MM.1S (cell line): ENCODE measurements at regions not wholly inside any gene's neighbourhood (a gene's known extent, or its start where the extent isn't known, plus 50 kb on each side); places are given as distances from the start of the nearest gene placed in this dataset.

Experiments
- DNase-seq: peaks from one replicate; pipeline ENCODE4 v3.0.0-alpha.2; 2015
- H2AFZ ChIP-seq: fragments of 300-600 bp; sonication (generic); 2 replicates; pipeline ENCODE4 v1.6.0; 2016; ENCODE audit warnings: antibody characterized with exemption, low read length
- H3F3A ChIP-seq: fragments of 300-600 bp; sonication (generic); 2 replicates; pipeline ENCODE4 v1.6.1; 2016; ENCODE audit warnings: mild to moderate bottlenecking, antibody characterized with exemption, low read length, moderate library complexity, mixed read lengths; ENCODE audit not compliant: insufficient read depth
- H3K27ac ChIP-seq: fragments of 300-600 bp; sonication (generic); 2 replicates; pipeline ENCODE4 v1.5.1; 2016; ENCODE audit warnings: mild to moderate bottlenecking, low read length
- H3K27me3 ChIP-seq: fragments of 300-600 bp; sonication (generic); replicated peaks from 2 replicates; pipeline ENCODE4 v1.6.0; 2016; ENCODE audit warnings: low read length; ENCODE audit not compliant: insufficient read depth
- H3K36me3 ChIP-seq: fragments of 300-600 bp; sonication (generic); replicated peaks from 2 replicates; pipeline ENCODE4 v1.6.1; 2016; ENCODE audit warnings: mild to moderate bottlenecking, low read length, mixed read lengths; ENCODE audit not compliant: insufficient read depth
- H3K4me1 ChIP-seq: fragments of 300-600 bp; sonication (generic); 2 replicates; pipeline ENCODE4 v1.6.1; 2016; ENCODE audit warnings: low read length, mixed read lengths
- H3K4me2 ChIP-seq: fragments of 300-600 bp; sonication (generic); 2 replicates; pipeline ENCODE4 v1.6.0; 2016; ENCODE audit warnings: low read depth, low read length
- H3K4me3 ChIP-seq: fragments of 300-600 bp; sonication (generic); 2 replicates; pipeline ENCODE4 v1.5.1; 2016; ENCODE audit warnings: low read length, mixed read lengths
- H3K79me2 ChIP-seq: fragments of 300-600 bp; sonication (generic); 2 replicates; pipeline ENCODE4 v1.6.1; 2016; ENCODE audit warnings: mixed run types, low read length, mixed read lengths
- H3K9ac ChIP-seq: fragments of 300-600 bp; sonication (generic); 2 replicates; pipeline ENCODE4 v1.6.1; 2016; ENCODE audit warnings: low read length, mixed read lengths
- H3K9me2 ChIP-seq: fragments of 300-600 bp; sonication (generic); replicated peaks from 2 replicates; pipeline ENCODE4 v1.6.1; 2016; ENCODE audit warnings: mild to moderate bottlenecking, low read length, mixed read lengths; ENCODE audit not compliant: insufficient read depth
- H3K9me3 ChIP-seq: fragments of 300-600 bp; sonication (generic); replicated peaks from 2 replicates; pipeline ENCODE4 v1.6.1; 2016; ENCODE audit warnings: mild to moderate bottlenecking, low read length, mixed read lengths; ENCODE audit not compliant: insufficient read depth
- H4K20me1 ChIP-seq: fragments of 300-600 bp; sonication (generic); 2 replicates; pipeline ENCODE4 v1.6.1; 2016; ENCODE audit warnings: mild to moderate bottlenecking, low read length, moderate library complexity, mixed read lengths; ENCODE audit not compliant: insufficient read depth
- CTCF ChIP-seq: fragments of 300-600 bp; sonication (generic); IDR thresholded peaks from 2 replicates; pipeline ENCODE4 v1.5.1; 2016; ENCODE audit warnings: antibody characterized with exemption, low read length, mixed read lengths
- EZH2 ChIP-seq: fragments of 300-600 bp; sonication (generic); optimal IDR thresholded peaks from 2 replicates; pipeline ENCODE3; 2017; ENCODE audit warnings: low read depth, mild to moderate bottlenecking, antibody characterized with exemption, low read length, mixed read lengths
- EZH2phosphoT487 ChIP-seq: fragments of 300-600 bp; sonication (generic); IDR thresholded peaks from 2 replicates; pipeline ENCODE4 v1.6.1; 2018; ENCODE audit warnings: antibody characterized with exemption, low read length

- Histone ChIP-seq H4K20me1 (no peaks in the 10 kb centered on the region), H3K9me2 (no peaks in the 10 kb centered on the region), H3K4me3 (no peak overlapping the region), H2AFZ (no peak overlapping the region), H3K9ac (no peak overlapping the region), H3K4me2 (no peak overlapping the region), H3K27ac (no peak overlapping the region), H3F3A (no peaks in the 10 kb centered on the region), H3K79me2 (no peaks in the 10 kb centered on the region), H3K36me3 (no peaks in the 10 kb centered on the region), H3K27me3 (no peaks in the 10 kb centered on the region), H3K9me3 (no peaks in the 10 kb centered on the region), H3K4me1 (no peaks in the 10 kb centered on the region)
- DNase-seq = no peak
- TF ChIP-seq EZH2 = no peak
Observed at GRCh38 chr5:113686599-113686998, 173.1 kb downstream of the YTHDC2 start.

DNA sequence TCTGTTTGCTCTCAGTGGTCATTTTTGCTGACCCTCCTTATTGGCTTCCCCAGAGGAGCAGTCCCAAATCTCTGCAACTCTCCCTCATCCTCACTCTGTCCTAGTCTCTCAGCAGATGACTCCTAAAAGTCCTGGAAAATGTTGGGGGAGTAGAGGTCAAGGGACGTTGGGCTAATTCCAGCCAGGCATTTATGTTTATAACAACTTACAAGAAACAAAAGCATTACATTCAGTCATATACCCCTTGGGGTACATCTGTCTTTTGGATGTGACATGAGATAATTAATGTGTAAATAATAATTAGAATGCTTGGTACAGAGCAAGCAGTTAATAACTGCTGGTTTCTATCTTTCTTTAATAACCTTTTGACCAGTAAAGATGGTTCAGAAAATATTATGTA, 176.2 kb downstream of the YTHDC2 start:
- Histone ChIP-seq H3K4me2 (no peak overlapping the region), H3K27me3 (no peaks in the 10 kb centered on the region), H3K4me3 (no peak overlapping the region), H2AFZ (no peak overlapping the region), H3K9me2 (no peaks in the 10 kb centered on the region), H3K9ac (no peak overlapping the region), H3K79me2 (no peaks in the 10 kb centered on the region), H3K36me3 (no peaks in the 10 kb centered on the region), H3K9me3 (no peaks in the 10 kb centered on the region), H4K20me1 (no peaks in the 10 kb centered on the region), H3F3A (no peaks in the 10 kb centered on the region), H3K4me1 (no peaks in the 10 kb centered on the region), H3K27ac (no peak overlapping the region)
- TF ChIP-seq EZH2phosphoT487 (no peak), EZH2 (no peak), CTCF (no peak)
- no peak for DNase-seq

DNA sequence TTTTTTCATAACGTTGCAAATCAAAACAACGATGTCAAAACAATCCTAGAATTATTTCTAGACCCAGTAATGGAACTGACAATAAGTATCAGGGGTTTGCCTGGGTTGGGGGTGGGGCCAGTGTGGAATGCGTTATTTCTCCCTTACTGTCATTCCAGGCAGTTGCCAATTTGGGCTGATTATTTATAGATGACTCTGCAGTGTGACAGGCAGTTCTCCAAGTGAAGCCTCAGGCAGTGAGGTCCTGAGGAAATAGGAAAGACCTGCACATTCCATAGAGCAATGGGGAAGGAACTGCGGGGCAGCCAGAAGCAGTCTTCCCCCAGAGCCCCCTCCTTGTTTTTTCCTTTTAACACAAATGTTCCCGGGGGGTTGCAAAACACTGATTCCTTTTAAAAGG, 179.0 kb downstream of the YTHDC2 start:
- Histone ChIP-seq H4K20me1 (no peaks in the 10 kb centered on the region), H3K4me1 (no peaks in the 10 kb centered on the region), H3K9me3 (no peaks in the 10 kb centered on the region), H2AFZ (no peak overlapping the region), H3K79me2 (no peaks in the 10 kb centered on the region), H3K9ac (no peak overlapping the region), H3K36me3 (no peaks in the 10 kb centered on the region), H3K4me3 (no peak overlapping the region), H3F3A (no peaks in the 10 kb centered on the region), H3K9me2 (no peaks in the 10 kb centered on the region), H3K4me2 (no peak overlapping the region), H3K27me3 (no peaks in the 10 kb centered on the region), H3K27ac (no peak overlapping the region)
- no peak for TF ChIP-seq CTCF
- no peak for TF ChIP-seq EZH2
- no peak for TF ChIP-seq EZH2phosphoT487
- DNase-seq = no peak

- Histone ChIP-seq H3K9me2 (no peaks in the 10 kb centered on the region), H3K4me2 (no peak overlapping the region), H3K4me3 (no peak overlapping the region), H3K4me1 (no peaks in the 10 kb centered on the region), H3K79me2 (no peaks in the 10 kb centered on the region), H2AFZ (no peak overlapping the region), H3K27me3 (no peaks in the 10 kb centered on the region), H3K27ac (no peak overlapping the region), H3K9me3 (no peaks in the 10 kb centered on the region), H4K20me1 (no peaks in the 10 kb centered on the region), H3K36me3 (no peaks in the 10 kb centered on the region), H3K9ac (no peak overlapping the region), H3F3A (no peaks in the 10 kb centered on the region)
- TF ChIP-seq EZH2phosphoT487 = no peak
- no peak for TF ChIP-seq EZH2
- TF ChIP-seq CTCF = no peak
- DNase-seq = no peak
Observed at GRCh38 chr5:113692891-113693457, 179.5 kb downstream of the YTHDC2 start.
